Endodermal cell (in vitro differentiated cells): ENCODE measurements at regions not wholly inside any gene's neighbourhood (a gene's known extent, or its start where the extent isn't known, plus 50 kb on each side); places are given as distances from the start of the nearest gene placed in this dataset.

ENCODE experiments used
- DNase-seq: peaks from one replicate; pipeline ENCODE4 v3.0.0-alpha.2; 2017
- H3K27ac ChIP-seq: 2 replicates; pipeline ENCODE4 v1.5.1; 2013; ENCODE audit warnings: mild to moderate bottlenecking, low read depth, low read length, moderate library complexity
- H3K27me3 ChIP-seq: 2 replicates; pipeline ENCODE4 v1.6.1; 2013; ENCODE audit warnings: mild to moderate bottlenecking, low read length, moderate library complexity; ENCODE audit not compliant: insufficient read depth, control insufficient read depth, poor library complexity, severe bottlenecking
- H3K36me3 ChIP-seq: 2 replicates; pipeline ENCODE4 v1.7.0; 2013; ENCODE audit warnings: mild to moderate bottlenecking, low read length, moderate library complexity; ENCODE audit not compliant: control insufficient read depth, insufficient read depth
- H3K4me1 ChIP-seq: one replicate; pipeline ENCODE4 v1.7.0; 2013; ENCODE audit warnings: low read length; ENCODE audit not compliant: control insufficient read depth, insufficient read depth
- H3K4me3 ChIP-seq: 2 replicates; pipeline ENCODE4 v1.5.1; 2013; ENCODE audit warnings: mild to moderate bottlenecking, low read length, moderate library complexity
- H3K9ac ChIP-seq: 2 replicates; pipeline ENCODE4 v1.6.1; 2013; ENCODE audit warnings: mild to moderate bottlenecking, low read length, moderate library complexity; ENCODE audit not compliant: poor library complexity, severe bottlenecking; ENCODE audit errors: extremely low read depth
- H3K9me3 ChIP-seq: 2 replicates; pipeline ENCODE4 v1.6.1; 2013; ENCODE audit warnings: mild to moderate bottlenecking, low read length, moderate library complexity; ENCODE audit not compliant: control insufficient read depth
- H3K27ac Mint-ChIP-seq: 2 replicates; pipeline ENCODE4 v1.8.0; 2020; ENCODE audit warnings: mixed read lengths
- H3K27me3 Mint-ChIP-seq: 2 replicates; pipeline ENCODE4 v1.8.0; 2021; ENCODE audit warnings: mild to moderate bottlenecking, mixed read lengths; ENCODE audit not compliant: insufficient read depth
- H3K36me3 Mint-ChIP-seq: 2 replicates; pipeline ENCODE4 v1.8.0; 2020; ENCODE audit warnings: low read depth, mixed read lengths
- H3K4me1 Mint-ChIP-seq: 2 replicates; pipeline ENCODE4 v1.8.0; 2020; ENCODE audit warnings: mixed read lengths
- H3K4me3 Mint-ChIP-seq: 2 replicates; pipeline ENCODE4 v1.8.0; 2020; ENCODE audit warnings: mild to moderate bottlenecking, moderate library complexity, mixed read lengths
- H3K9me3 Mint-ChIP-seq: 2 replicates; pipeline ENCODE4 v1.8.0; 2020; ENCODE audit warnings: mild to moderate bottlenecking, mixed read lengths
- WGBS, 2 experiments: methylation state at CpG; one replicate each; pipeline versions ENCODE4 v1.1.5 to v1.1.7; 2013; ENCODE audit warnings: missing lambda C conversion rate in 2 of 2, mixed read lengths in 1 of 2; ENCODE audit not compliant: insufficient coverage in 1 of 2, insufficient read length in 1 of 2; 5-methylcytosine and 5-hydroxymethylcytosine counted together
- TF ChIP-seq, protein P1 (sequence below): fragments of 200-600 bp; sonication (generic); conservative IDR thresholded peaks from 2 replicates; pipeline ENCODE4 v1.5.0; 2021; ENCODE audit warnings: antibody characterized with exemption, mild to moderate bottlenecking

DNA sequence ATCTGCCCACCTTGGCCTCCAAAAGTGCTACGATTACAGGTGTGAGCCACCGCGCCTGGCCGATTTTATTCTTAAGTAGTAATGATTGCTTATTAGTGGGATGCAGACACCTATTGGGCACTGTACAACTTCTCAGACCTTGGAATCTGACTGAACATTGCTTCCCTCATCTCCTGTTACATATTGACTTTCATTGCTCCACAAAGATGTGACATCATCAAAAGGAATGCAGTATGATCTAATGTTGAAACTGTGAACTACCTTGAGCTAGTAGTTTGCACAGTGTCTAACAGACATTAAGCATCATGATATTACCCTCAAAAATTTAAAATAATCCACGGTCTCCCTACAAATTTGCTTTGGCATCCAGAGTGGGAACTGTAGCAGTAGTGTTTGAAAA lies 109.8 kb upstream of the SIX2 start:
- Mint-ChIP-seq H3K9me3 (peaks cover 2% of the 10 kb centered on the region), H3K27me3 (peaks cover 2% of the 10 kb centered on the region), H3K36me3 (no peaks in the 10 kb centered on the region), H3K4me1 (peaks cover 24% of the 10 kb centered on the region), H3K4me3 (no peak overlapping the region), H3K27ac (no peak overlapping the region)
- Histone ChIP-seq H3K36me3 (no peaks in the 10 kb centered on the region), H3K4me3 (no peak overlapping the region), H3K9ac (no peak overlapping the region), H3K9me3 (peaks cover 6% of the 10 kb centered on the region), H3K4me1 (peaks cover 9% of the 10 kb centered on the region), H3K27ac (no peak overlapping the region), H3K27me3 (no peaks in the 10 kb centered on the region)
- TF ChIP-seq, protein P1, sequence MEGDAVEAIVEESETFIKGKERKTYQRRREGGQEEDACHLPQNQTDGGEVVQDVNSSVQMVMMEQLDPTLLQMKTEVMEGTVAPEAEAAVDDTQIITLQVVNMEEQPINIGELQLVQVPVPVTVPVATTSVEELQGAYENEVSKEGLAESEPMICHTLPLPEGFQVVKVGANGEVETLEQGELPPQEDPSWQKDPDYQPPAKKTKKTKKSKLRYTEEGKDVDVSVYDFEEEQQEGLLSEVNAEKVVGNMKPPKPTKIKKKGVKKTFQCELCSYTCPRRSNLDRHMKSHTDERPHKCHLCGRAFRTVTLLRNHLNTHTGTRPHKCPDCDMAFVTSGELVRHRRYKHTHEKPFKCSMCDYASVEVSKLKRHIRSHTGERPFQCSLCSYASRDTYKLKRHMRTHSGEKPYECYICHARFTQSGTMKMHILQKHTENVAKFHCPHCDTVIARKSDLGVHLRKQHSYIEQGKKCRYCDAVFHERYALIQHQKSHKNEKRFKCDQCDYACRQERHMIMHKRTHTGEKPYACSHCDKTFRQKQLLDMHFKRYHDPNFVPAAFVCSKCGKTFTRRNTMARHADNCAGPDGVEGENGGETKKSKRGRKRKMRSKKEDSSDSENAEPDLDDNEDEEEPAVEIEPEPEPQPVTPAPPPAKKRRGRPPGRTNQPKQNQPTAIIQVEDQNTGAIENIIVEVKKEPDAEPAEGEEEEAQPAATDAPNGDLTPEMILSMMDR: no peak
- no peak for DNase-seq
- 93 to 100% methylated on average over 1 to 5 of the region's 5 CpGs for WGBS, 2 experiments

DNA sequence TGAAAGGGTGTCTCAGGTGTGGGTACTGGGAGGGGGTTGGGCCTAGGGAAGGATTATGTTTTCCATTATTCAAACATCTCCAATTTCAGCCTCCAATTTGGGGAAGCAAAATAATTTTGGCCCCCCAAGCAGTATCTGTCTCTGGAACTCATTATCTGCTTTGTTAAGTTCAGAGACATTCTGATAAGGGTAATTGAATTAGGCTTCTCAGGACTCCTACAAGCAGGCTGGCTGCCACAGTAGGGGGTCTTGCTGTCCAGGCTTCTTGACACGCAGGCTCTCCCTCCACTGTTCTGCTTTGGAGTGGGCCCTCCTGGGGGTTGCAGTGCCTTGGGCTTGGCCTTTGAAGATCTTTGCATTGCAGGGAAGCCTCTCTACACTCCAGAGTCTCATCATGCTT lies 108.1 kb upstream of the SIX2 start:
- Mint-ChIP-seq H3K9me3 (peaks cover 2% of the 10 kb centered on the region), H3K36me3 (no peaks in the 10 kb centered on the region), H3K27me3 (no peaks in the 10 kb centered on the region), H3K4me3 (no peak overlapping the region), H3K27ac (peak overlapping the region; percentile 50), H3K4me1 (peaks cover 24% of the 10 kb centered on the region)
- TF ChIP-seq, protein P1: no peak
- DNase-seq: peak; percentile 78
- Histone ChIP-seq H3K27ac (no peak overlapping the region), H3K36me3 (no peaks in the 10 kb centered on the region), H3K9ac (no peak overlapping the region), H3K4me3 (no peak overlapping the region), H3K9me3 (peaks cover 6% of the 10 kb centered on the region), H3K27me3 (no peaks in the 10 kb centered on the region), H3K4me1 (peaks cover 9% of the 10 kb centered on the region)
- WGBS, 2 experiments: 12 to 20% methylated on average over 1 of the region's 1 CpG

DNA sequence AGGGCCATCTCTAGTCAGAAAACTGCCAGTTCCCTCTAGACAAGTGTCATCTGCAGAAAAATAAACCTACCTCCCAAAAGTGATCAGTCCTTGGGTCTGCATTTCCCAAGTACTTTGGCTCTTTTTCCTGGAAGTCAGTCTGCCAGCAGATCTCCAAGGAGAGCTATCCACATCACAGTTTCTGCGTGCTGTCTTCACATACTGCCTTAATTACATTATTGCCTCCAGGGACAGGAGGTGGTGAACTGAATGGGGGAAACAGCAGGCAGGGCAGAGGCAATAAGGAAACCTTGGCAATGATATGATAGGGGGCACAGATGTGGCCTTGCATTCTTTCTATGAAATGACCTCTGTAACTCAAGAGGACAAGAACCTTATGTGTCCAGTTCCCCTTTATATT lies 105.9 kb upstream of the SIX2 start:
- WGBS, 2 experiments: 90% methylated on average over 1 of the region's 1 CpG; no CpG with 5 or more reads in 1 of the 2 experiments
- H3K9ac ChIP-seq: no peak overlapping the region
- no peaks in the 10 kb centered on the region for H3K36me3 ChIP-seq
- no peak overlapping the region for H3K4me3 ChIP-seq
- peaks cover 9% of the 10 kb centered on the region for H3K4me1 ChIP-seq
- Mint-ChIP-seq H3K27ac (no peak overlapping the region), H3K4me3 (no peak overlapping the region), H3K36me3 (no peaks in the 10 kb centered on the region), H3K4me1 (peaks cover 24% of the 10 kb centered on the region), H3K9me3 (peaks cover 2% of the 10 kb centered on the region), H3K27me3 (peaks cover 2% of the 10 kb centered on the region)
- no peaks in the 10 kb centered on the region for H3K27me3 ChIP-seq
- DNase-seq: no peak
- no peak overlapping the region for H3K27ac ChIP-seq
- TF ChIP-seq, protein P1: no peak
- H3K9me3 ChIP-seq: peaks cover 6% of the 10 kb centered on the region
